ENCODE measurements at regions not wholly inside any gene's neighbourhood (a gene's known extent, or its start where the extent isn't known, plus 50 kb on each side); places are given as distances from the start of the nearest gene placed in this dataset.

DNA sequence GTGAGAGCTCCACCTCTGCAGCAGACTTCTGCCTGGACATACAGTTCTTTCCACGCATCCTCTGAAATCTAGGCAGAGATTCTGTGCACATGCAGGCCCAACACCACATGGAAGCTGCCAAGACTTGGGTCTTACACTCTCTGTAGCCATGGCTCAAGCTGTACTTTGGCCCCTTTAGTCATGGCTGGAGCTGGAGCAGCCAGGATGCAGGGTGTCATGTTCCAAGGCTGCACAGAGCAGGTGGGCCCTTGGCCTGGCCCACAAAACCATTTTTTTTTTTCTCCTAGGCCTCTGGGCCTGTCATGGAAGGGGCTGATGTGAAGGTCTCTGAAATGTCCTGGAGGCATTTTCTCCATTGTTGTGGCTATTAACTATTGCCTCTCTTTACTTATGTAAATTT is 990.5 kb upstream of the ADGRL3 start:
- H2AFZ ChIP-seq, result no peak overlapping the region
- DNase-seq (ENCODE audit: low spot score), result no peak
- H3K4me3 ChIP-seq, result no peak overlapping the region
- H3K4me1 ChIP-seq (ENCODE audit: insufficient read depth), result no peaks in the 10 kb centered on the region
- no peaks in the 10 kb centered on the region for H3K36me3 ChIP-seq (replicated peaks; ENCODE audit: insufficient read depth, low read depth)
- no peaks in the 10 kb centered on the region for H3K9me3 ChIP-seq (ENCODE audit: low read depth)
- TF ChIP-seq, protein P1, sequence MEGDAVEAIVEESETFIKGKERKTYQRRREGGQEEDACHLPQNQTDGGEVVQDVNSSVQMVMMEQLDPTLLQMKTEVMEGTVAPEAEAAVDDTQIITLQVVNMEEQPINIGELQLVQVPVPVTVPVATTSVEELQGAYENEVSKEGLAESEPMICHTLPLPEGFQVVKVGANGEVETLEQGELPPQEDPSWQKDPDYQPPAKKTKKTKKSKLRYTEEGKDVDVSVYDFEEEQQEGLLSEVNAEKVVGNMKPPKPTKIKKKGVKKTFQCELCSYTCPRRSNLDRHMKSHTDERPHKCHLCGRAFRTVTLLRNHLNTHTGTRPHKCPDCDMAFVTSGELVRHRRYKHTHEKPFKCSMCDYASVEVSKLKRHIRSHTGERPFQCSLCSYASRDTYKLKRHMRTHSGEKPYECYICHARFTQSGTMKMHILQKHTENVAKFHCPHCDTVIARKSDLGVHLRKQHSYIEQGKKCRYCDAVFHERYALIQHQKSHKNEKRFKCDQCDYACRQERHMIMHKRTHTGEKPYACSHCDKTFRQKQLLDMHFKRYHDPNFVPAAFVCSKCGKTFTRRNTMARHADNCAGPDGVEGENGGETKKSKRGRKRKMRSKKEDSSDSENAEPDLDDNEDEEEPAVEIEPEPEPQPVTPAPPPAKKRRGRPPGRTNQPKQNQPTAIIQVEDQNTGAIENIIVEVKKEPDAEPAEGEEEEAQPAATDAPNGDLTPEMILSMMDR (IDR thresholded peaks at IDR 0.05; ENCODE audit: poor library complexity), result no peak
- TF ChIP-seq EZH2phosphoT487 (IDR thresholded peaks at IDR 0.05; ENCODE audit: low read depth, severe bottlenecking, unreplicated experiment) (no peak), EZH2 (IDR thresholded peaks at IDR 0.05; ENCODE audit: borderline replicate concordance) (no peak)
- no peak overlapping the region for H3K4me2 ChIP-seq
- no peaks in the 10 kb centered on the region for H3K27me3 ChIP-seq
- no peaks in the 10 kb centered on the region for H4K20me1 ChIP-seq (ENCODE audit: insufficient read depth, poor library complexity, severe bottlenecking)
- no peak overlapping the region for H3K27ac ChIP-seq
- 93% methylated on average over 1 of the region's 1 CpG for WGBS (ENCODE audit: low lambda C conversion rate, missing lambda C conversion rate)
- H3K9me2 ChIP-seq (replicated peaks; ENCODE audit: insufficient read depth), result no peaks in the 10 kb centered on the region
- H3K79me2 ChIP-seq, result no peaks in the 10 kb centered on the region

DNA sequence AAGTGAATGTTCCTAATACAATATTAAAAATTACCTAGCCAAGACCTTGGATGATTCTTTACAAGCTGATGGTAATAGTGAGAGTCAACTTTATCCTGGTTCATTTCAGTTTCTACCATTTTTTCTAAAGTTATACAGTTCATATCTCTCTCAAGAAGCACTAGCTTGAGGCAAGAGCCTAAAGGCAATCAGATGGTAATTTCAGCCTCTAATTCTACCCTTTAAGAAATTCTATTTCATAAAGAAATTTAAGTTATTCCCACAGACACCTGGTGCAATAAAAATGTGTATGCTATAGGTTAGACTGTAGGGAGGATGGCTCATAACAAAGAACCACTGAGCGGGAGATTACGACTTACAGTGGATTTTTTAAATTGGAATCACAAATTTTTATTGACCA is 984.2 kb upstream of the ADGRL3 start:
- H3K9me2 ChIP-seq (replicated peaks; ENCODE audit: insufficient read depth), result no peaks in the 10 kb centered on the region
- no peak overlapping the region for H3K4me2 ChIP-seq
- H3K4me3 ChIP-seq, result no peak overlapping the region
- no peaks in the 10 kb centered on the region for H4K20me1 ChIP-seq (ENCODE audit: insufficient read depth, poor library complexity, severe bottlenecking)
- H2AFZ ChIP-seq, result no peak overlapping the region
- DNase-seq (ENCODE audit: low spot score), result no peak
- H3K27me3 ChIP-seq, result no peaks in the 10 kb centered on the region
- WGBS (ENCODE audit: low lambda C conversion rate, missing lambda C conversion rate), result 98% methylated on average over 2 of the region's 2 CpGs
- TF ChIP-seq, protein P1 (IDR thresholded peaks at IDR 0.05; ENCODE audit: poor library complexity), result no peak
- TF ChIP-seq EZH2phosphoT487 (IDR thresholded peaks at IDR 0.05; ENCODE audit: low read depth, severe bottlenecking, unreplicated experiment), result no peak
- TF ChIP-seq EZH2 (IDR thresholded peaks at IDR 0.05; ENCODE audit: borderline replicate concordance), result no peak
- H3K9me3 ChIP-seq (ENCODE audit: low read depth), result no peaks in the 10 kb centered on the region
- no peaks in the 10 kb centered on the region for H3K4me1 ChIP-seq (ENCODE audit: insufficient read depth)
- no peaks in the 10 kb centered on the region for H3K79me2 ChIP-seq
- no peak overlapping the region for H3K27ac ChIP-seq
- no peaks in the 10 kb centered on the region for H3K36me3 ChIP-seq (replicated peaks; ENCODE audit: insufficient read depth, low read depth)

DNA sequence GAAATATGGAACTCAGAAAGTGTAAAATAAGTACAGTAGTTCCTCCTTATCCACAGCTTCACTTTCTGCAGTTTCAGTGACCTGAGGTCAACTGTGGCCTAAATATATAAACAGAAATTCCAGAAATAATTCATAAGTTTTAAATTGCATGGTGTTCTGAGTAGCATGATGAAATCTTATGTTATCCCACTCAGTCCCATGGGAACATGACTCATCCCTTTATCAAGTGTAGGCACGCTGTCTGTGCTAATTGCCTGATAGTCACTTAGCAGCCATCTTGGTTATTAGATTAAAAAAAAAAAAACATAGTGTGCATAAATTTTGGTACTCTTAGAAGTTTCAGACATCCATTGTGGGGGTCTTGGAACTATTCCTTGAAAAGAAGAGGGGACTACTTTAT is 983.4 kb upstream of the ADGRL3 start:
- Histone ChIP-seq H3K9me2 (replicated peaks; ENCODE audit: insufficient read depth) (no peaks in the 10 kb centered on the region), H3K4me2 (no peak overlapping the region), H3K27me3 (no peaks in the 10 kb centered on the region), H3K36me3 (replicated peaks; ENCODE audit: insufficient read depth, low read depth) (no peaks in the 10 kb centered on the region), H2AFZ (no peak overlapping the region), H3K79me2 (no peaks in the 10 kb centered on the region), H4K20me1 (ENCODE audit: insufficient read depth, poor library complexity, severe bottlenecking) (no peaks in the 10 kb centered on the region), H3K4me3 (no peak overlapping the region), H3K9me3 (ENCODE audit: low read depth) (no peaks in the 10 kb centered on the region), H3K27ac (no peak overlapping the region), H3K4me1 (ENCODE audit: insufficient read depth) (no peaks in the 10 kb centered on the region)
- TF ChIP-seq EZH2phosphoT487 (IDR thresholded peaks at IDR 0.05; ENCODE audit: low read depth, severe bottlenecking, unreplicated experiment) (no peak), EZH2 (IDR thresholded peaks at IDR 0.05; ENCODE audit: borderline replicate concordance) (no peak)
- TF ChIP-seq, protein P1 (IDR thresholded peaks at IDR 0.05; ENCODE audit: poor library complexity), result no peak
- peak; percentile 18 for DNase-seq (ENCODE audit: low spot score)
- WGBS (ENCODE audit: low lambda C conversion rate, missing lambda C conversion rate), result 54% methylated on average over 1 of the region's 1 CpG

DNA sequence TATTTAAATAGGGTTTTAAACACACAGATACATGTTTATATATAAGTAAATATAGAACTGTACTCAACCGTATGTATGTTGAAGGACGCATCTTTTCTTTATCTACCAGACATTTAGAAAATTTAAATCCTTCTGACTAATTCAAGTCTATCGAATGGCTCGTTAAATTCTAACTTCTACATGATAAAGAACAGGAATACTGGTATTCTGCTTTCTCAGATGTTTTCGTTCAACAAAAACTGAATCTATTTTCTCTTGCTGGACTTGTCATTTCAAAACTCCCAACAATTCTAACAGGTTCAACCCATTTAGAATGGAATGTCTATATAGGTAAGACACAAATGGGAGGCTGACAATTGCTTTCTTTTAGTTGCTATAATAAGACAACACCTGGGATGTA is 978.3 kb upstream of the ADGRL3 start:
- no peak overlapping the region for H3K4me3 ChIP-seq
- no peak for DNase-seq (ENCODE audit: low spot score)
- H3K79me2 ChIP-seq, result no peaks in the 10 kb centered on the region
- TF ChIP-seq EZH2 (IDR thresholded peaks at IDR 0.05; ENCODE audit: borderline replicate concordance) (no peak), EZH2phosphoT487 (IDR thresholded peaks at IDR 0.05; ENCODE audit: low read depth, severe bottlenecking, unreplicated experiment) (no peak)
- TF ChIP-seq, protein P1 (IDR thresholded peaks at IDR 0.05; ENCODE audit: poor library complexity), result no peak
- no peaks in the 10 kb centered on the region for H3K36me3 ChIP-seq (replicated peaks; ENCODE audit: insufficient read depth, low read depth)
- H3K4me2 ChIP-seq, result no peak overlapping the region
- no peaks in the 10 kb centered on the region for H4K20me1 ChIP-seq (ENCODE audit: insufficient read depth, poor library complexity, severe bottlenecking)
- H3K9me2 ChIP-seq (replicated peaks; ENCODE audit: insufficient read depth), result no peaks in the 10 kb centered on the region
- no peaks in the 10 kb centered on the region for H3K4me1 ChIP-seq (ENCODE audit: insufficient read depth)
- H3K27ac ChIP-seq, result no peak overlapping the region
- no peak overlapping the region for H2AFZ ChIP-seq
- 76% methylated on average over 5 of the region's 5 CpGs for WGBS (ENCODE audit: low lambda C conversion rate, missing lambda C conversion rate)
- H3K9me3 ChIP-seq (ENCODE audit: low read depth), result no peaks in the 10 kb centered on the region
- no peaks in the 10 kb centered on the region for H3K27me3 ChIP-seq

All from hepatocyte (in vitro differentiated cells).